Adrenal gland (tissue), 5 donors: ENCODE measurements at regions not wholly inside any gene's neighbourhood (a gene's known extent, or its start where the extent isn't known, plus 50 kb on each side); places are given as distances from the start of the nearest gene placed in this dataset.

Experiments used
- CTCF ChIP-seq, 6 experiments: fragments of 450-650 bp in 4 of 6; fragments of 200-600 bp in 2 of 6; sonication (generic) in 1 of 6; IDR thresholded peaks; 1 replicate in 5 of 6; 2 replicates in 1 of 6; pipeline versions ENCODE4 v1.5.1 to v1.8.0; 2016 to 2021; ENCODE audit warnings: antibody characterized with exemption in 6 of 6, mild to moderate bottlenecking in 2 of 6, moderate library complexity in 1 of 6
- POLR2A ChIP-seq, 2 donors: fragments of 450-650 bp; IDR thresholded peaks; one replicate each; pipeline ENCODE4 v1.6.1; 2017; ENCODE audit warnings: antibody characterized with exemption in 2 of 2, mild to moderate bottlenecking in 2 of 2, moderate library complexity in 1 of 2
- donor health status: DM: no; HTN: no; CAD: no.

GRCh38 chr12:75890141-75890540, 141.4 kb downstream of the PHLDA1 start:
- TF ChIP-seq CTCF (IDR thresholded peaks at IDR 0.05) (no peak), POLR2A (IDR thresholded peaks at IDR 0.05) (no peak)
